SU-DHL-6 (cell line): ENCODE measurements at regions not wholly inside any gene's neighbourhood (a gene's known extent, or its start where the extent isn't known, plus 50 kb on each side); places are given as distances from the start of the nearest gene placed in this dataset.

Source experiments
- H2AFZ ChIP-seq: fragments of 200-600 bp; sonication (generic); 2 replicates; pipeline ENCODE4 v1.6.1; 2014; ENCODE audit warnings: low read depth, mild to moderate bottlenecking, moderate library complexity, mixed read lengths, antibody characterized with exemption, low read length; ENCODE audit not compliant: severe bottlenecking
- H3F3A ChIP-seq: fragments of 200-600 bp; shearing (Covaris generic); 2 replicates; pipeline ENCODE4 v1.6.0; 2016; ENCODE audit warnings: antibody characterized with exemption, mild to moderate bottlenecking; ENCODE audit not compliant: insufficient read depth
- H3K27ac ChIP-seq: fragments of 200-600 bp; sonication (generic); 2 replicates; pipeline ENCODE4 v1.5.1; 2016; ENCODE audit warnings: low read depth, mild to moderate bottlenecking, low read length, moderate library complexity, mixed read lengths
- H3K27me3 ChIP-seq: fragments of 200-600 bp; sonication (generic), shearing (Covaris generic); 2 replicates; pipeline ENCODE4 v1.6.0; 2014; ENCODE audit warnings: mild to moderate bottlenecking, low read length
- H3K36me3 ChIP-seq: fragments of 200-600 bp; sonication (generic); 2 replicates; pipeline ENCODE4 v1.6.1; 2014; ENCODE audit warnings: mild to moderate bottlenecking, low read length, mixed read lengths
- H3K4me2 ChIP-seq: fragments of 300-600, 200-600 bp; shearing (Covaris generic), sonication (generic); 2 replicates; pipeline ENCODE4 v1.6.0; 2014; ENCODE audit warnings: low read length, low read depth, mild to moderate bottlenecking; ENCODE audit not compliant: poor library complexity, severe bottlenecking
- H3K4me3 ChIP-seq: fragments of 200-600 bp; sonication (generic); 2 replicates; pipeline ENCODE4 v1.5.1; 2014; ENCODE audit warnings: antibody characterized with exemption, low read length, mild to moderate bottlenecking, mixed read lengths; ENCODE audit not compliant: insufficient read depth, poor library complexity, severe bottlenecking
- H3K79me2 ChIP-seq: fragments of 200-600 bp; sonication (generic); 2 replicates; pipeline ENCODE4 v1.6.1; 2014; ENCODE audit warnings: mild to moderate bottlenecking, low read length, moderate library complexity; ENCODE audit not compliant: insufficient read depth
- H3K9ac ChIP-seq: fragments of 200-600 bp; sonication (generic); 2 replicates; pipeline ENCODE4 v1.7.0; 2014; ENCODE audit warnings: mild to moderate bottlenecking, low read length
- H3K9me2 ChIP-seq: fragments of 200-600 bp; sonication (generic); replicated peaks from 2 replicates; pipeline ENCODE4 v1.6.1; 2014; ENCODE audit warnings: low read length; ENCODE audit not compliant: insufficient read depth
- H3K9me3 ChIP-seq: fragments of 200-600 bp; sonication (generic); 2 replicates; pipeline ENCODE4 v1.6.1; 2014; ENCODE audit warnings: low read length, mixed read lengths; ENCODE audit not compliant: insufficient read depth
- H4K20me1 ChIP-seq: fragments of 200-600 bp; sonication (generic); 2 replicates; pipeline ENCODE4 v1.6.1; 2014; ENCODE audit warnings: low read depth, mild to moderate bottlenecking, antibody characterized with exemption, low read length, moderate library complexity, mixed read lengths
- EZH2phosphoT487 ChIP-seq: fragments of 200-600 bp; sonication (generic), shearing (Covaris generic); conservative IDR thresholded peaks from 2 replicates; pipeline ENCODE4 v1.6.1; 2018; ENCODE audit warnings: mild to moderate bottlenecking, antibody characterized with exemption, low read length, moderate library complexity, mixed read lengths
- TF ChIP-seq, protein P1 (sequence below): fragments of 200-600 bp; sonication (generic); IDR thresholded peaks from one replicate; pipeline ENCODE4 v1.5.1; 2017; ENCODE audit warnings: antibody characterized with exemption, mild to moderate bottlenecking, low read length, moderate library complexity; ENCODE audit not compliant: insufficient read depth, poor library complexity, severe bottlenecking

DNA sequence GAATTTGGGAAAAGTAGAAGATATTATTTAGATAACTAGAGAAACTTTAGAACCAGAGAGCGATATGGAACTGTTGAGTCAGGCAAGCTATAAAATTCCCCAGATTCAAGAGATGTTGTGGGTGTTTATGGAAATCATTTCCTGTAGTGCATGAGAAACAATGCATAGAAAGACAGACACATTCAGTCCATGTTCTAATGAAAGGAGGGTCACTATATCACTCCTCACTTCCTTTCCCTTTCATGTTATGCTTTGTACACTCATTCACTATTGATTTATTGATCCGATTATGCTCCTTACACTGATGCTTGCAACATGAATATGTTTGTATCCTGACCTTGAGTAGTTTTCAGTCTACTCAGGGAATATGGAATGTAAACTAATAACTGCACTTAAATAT is 1459.9 kb upstream of the ALCAM start:
- no peak overlapping the region for H3K4me2 ChIP-seq
- no peaks in the 10 kb centered on the region for H3K36me3 ChIP-seq
- no peaks in the 10 kb centered on the region for H3K9me2 ChIP-seq
- H3K9me3 ChIP-seq, result no peaks in the 10 kb centered on the region
- H3F3A ChIP-seq, result no peaks in the 10 kb centered on the region
- H3K9ac ChIP-seq, result no peak overlapping the region
- TF ChIP-seq, protein P1, sequence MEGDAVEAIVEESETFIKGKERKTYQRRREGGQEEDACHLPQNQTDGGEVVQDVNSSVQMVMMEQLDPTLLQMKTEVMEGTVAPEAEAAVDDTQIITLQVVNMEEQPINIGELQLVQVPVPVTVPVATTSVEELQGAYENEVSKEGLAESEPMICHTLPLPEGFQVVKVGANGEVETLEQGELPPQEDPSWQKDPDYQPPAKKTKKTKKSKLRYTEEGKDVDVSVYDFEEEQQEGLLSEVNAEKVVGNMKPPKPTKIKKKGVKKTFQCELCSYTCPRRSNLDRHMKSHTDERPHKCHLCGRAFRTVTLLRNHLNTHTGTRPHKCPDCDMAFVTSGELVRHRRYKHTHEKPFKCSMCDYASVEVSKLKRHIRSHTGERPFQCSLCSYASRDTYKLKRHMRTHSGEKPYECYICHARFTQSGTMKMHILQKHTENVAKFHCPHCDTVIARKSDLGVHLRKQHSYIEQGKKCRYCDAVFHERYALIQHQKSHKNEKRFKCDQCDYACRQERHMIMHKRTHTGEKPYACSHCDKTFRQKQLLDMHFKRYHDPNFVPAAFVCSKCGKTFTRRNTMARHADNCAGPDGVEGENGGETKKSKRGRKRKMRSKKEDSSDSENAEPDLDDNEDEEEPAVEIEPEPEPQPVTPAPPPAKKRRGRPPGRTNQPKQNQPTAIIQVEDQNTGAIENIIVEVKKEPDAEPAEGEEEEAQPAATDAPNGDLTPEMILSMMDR, result no peak
- TF ChIP-seq EZH2phosphoT487, result no peak
- no peak overlapping the region for H2AFZ ChIP-seq
- no peaks in the 10 kb centered on the region for H3K79me2 ChIP-seq
- no peaks in the 10 kb centered on the region for H3K27me3 ChIP-seq
- H4K20me1 ChIP-seq, result no peaks in the 10 kb centered on the region
- H3K27ac ChIP-seq, result no peak overlapping the region
- no peak overlapping the region for H3K4me3 ChIP-seq

DNA sequence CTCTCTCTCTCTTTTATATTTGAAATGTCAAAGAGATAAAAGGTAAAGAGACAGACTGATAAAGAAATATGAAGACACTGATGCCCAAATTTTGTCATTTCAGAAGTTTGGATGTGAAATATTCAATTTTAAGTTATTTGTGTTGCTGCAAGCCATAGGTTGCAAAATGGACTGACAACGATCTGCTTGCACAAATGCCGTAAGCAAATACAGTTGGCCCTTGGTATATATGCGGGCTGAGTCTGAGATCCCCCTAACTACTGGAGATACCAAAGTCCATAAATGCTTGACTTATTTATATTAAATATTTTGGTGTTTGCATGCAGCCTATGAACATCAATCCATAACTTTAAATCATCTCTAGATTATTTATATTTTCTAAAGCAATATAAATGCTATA is 1459.1 kb upstream of the ALCAM start:
- Histone ChIP-seq H3K4me2 (no peak overlapping the region), H3K9me2 (no peaks in the 10 kb centered on the region), H3K9ac (no peak overlapping the region), H3K79me2 (no peaks in the 10 kb centered on the region), H3K9me3 (no peaks in the 10 kb centered on the region), H4K20me1 (no peaks in the 10 kb centered on the region), H3K27ac (no peak overlapping the region), H3K27me3 (no peaks in the 10 kb centered on the region), H3K36me3 (no peaks in the 10 kb centered on the region), H2AFZ (no peak overlapping the region), H3K4me3 (no peak overlapping the region), H3F3A (no peaks in the 10 kb centered on the region)
- TF ChIP-seq, protein P1, result no peak
- no peak for TF ChIP-seq EZH2phosphoT487

DNA sequence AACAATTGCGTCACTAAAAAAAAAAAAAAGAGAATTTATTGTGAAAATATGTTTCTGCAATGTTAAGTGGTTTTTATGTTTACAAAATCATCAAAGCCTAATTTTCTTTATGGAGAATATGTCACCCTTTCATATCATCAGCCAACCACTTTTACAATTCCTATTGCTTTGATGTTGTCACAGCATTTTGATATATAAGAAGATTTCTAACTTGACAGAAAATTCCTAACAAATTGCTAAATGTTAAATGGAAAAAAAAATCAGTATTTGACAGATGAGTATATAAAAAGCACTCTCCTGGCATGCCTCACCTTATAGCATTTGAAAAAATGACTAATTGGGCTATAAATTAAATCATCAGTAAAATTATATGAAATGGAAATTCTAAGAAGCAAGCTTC is 1457.3 kb upstream of the ALCAM start:
- H3K36me3 ChIP-seq, result no peaks in the 10 kb centered on the region

More for the DNA sequence above, 1457.3 kb upstream of the ALCAM start:
- Histone ChIP-seq H2AFZ (no peak overlapping the region), H4K20me1 (no peaks in the 10 kb centered on the region), H3K4me3 (no peak overlapping the region), H3K27ac (no peak overlapping the region), H3F3A (no peaks in the 10 kb centered on the region), H3K9me2 (no peaks in the 10 kb centered on the region), H3K79me2 (no peaks in the 10 kb centered on the region), H3K9me3 (no peaks in the 10 kb centered on the region), H3K27me3 (no peaks in the 10 kb centered on the region), H3K9ac (no peak overlapping the region), H3K4me2 (no peak overlapping the region)
- TF ChIP-seq, protein P1, result no peak
- TF ChIP-seq EZH2phosphoT487, result no peak
